Smooth muscle cell (in vitro differentiated cells): ENCODE measurements at regions not wholly inside any gene's neighbourhood (a gene's known extent, or its start where the extent isn't known, plus 50 kb on each side); places are given as distances from the start of the nearest gene placed in this dataset.
A peak's percentile ranks its signal among the peaks of the same experiment; 100 is the strongest.
"Not testable (repeated sequence)": the region's sequence is repeated elsewhere in the genome, so short reads cannot be mapped to it uniquely, and the experiment has no call there.

ENCODE experiments used
- DNase-seq: peaks from one replicate; lab custom pipeline; 2025; ENCODE audit not compliant: unreplicated experiment; lab: John Stamatoyannopoulos, UW
- H2AFZ ChIP-seq: fragments of 200-600 bp; sonication (generic); 2 replicates; pipeline ENCODE4 v1.6.0; 2016; ENCODE audit warnings: antibody characterized with exemption, low read depth, mild to moderate bottlenecking
- H3F3A ChIP-seq: fragments of 200-600 bp; sonication (generic); 2 replicates; pipeline ENCODE4 v1.6.0; 2017; ENCODE audit warnings: antibody characterized with exemption, low read depth
- H3K27ac ChIP-seq: fragments of 200-600 bp; sonication (generic); 2 replicates; pipeline ENCODE4 v1.5.1; 2016; ENCODE audit warnings: low read depth, mild to moderate bottlenecking
- H3K27me3 ChIP-seq: fragments of 200-600 bp; sonication (generic); 2 replicates; pipeline ENCODE4 v1.6.1; 2016; ENCODE audit warnings: low read depth, mild to moderate bottlenecking
- H3K36me3 ChIP-seq: fragments of 200-600 bp; sonication (generic); 2 replicates; pipeline ENCODE4 v1.5.1; 2016; ENCODE audit warnings: low read depth
- H3K4me1 ChIP-seq: fragments of 200-600 bp; sonication (generic); 2 replicates; pipeline ENCODE4 v1.5.1; 2016; ENCODE audit warnings: low read depth
- H3K4me2 ChIP-seq: fragments of 200-600 bp; sonication (generic); 2 replicates; pipeline ENCODE4 v1.6.0; 2016; ENCODE audit warnings: mild to moderate bottlenecking
- H3K4me3 ChIP-seq: fragments of 200-600 bp; sonication (generic); 2 replicates; pipeline ENCODE4 v1.5.1; 2016; ENCODE audit warnings: mild to moderate bottlenecking
- H3K79me2 ChIP-seq: fragments of 200-600 bp; sonication (generic); 2 replicates; pipeline ENCODE4 v1.6.0; 2016; ENCODE audit warnings: low read depth, mild to moderate bottlenecking
- H3K9ac ChIP-seq: fragments of 200-600 bp; sonication (generic); 2 replicates; pipeline ENCODE4 v1.6.0; 2016; ENCODE audit warnings: low read depth
- H3K9me3 ChIP-seq: fragments of 200-600 bp; sonication (generic); replicated peaks from 2 replicates; pipeline ENCODE4 v1.5.1; 2016; ENCODE audit warnings: low read depth
- H4K20me1 ChIP-seq: fragments of 200-600 bp; sonication (generic); 2 replicates; pipeline ENCODE4 v1.6.0; 2016; ENCODE audit warnings: low read depth
- WGBS: methylation state at CpG from one replicate; pipeline ENCODE4 v1.1.7; 2016; ENCODE audit warnings: low lambda C conversion rate; 5-methylcytosine and 5-hydroxymethylcytosine counted together
- TF ChIP-seq, protein P1 (sequence below): fragments of 200-600 bp; sonication (generic); IDR thresholded peaks from 2 replicates; pipeline ENCODE4 v1.5.1; 2017; ENCODE audit warnings: borderline replicate concordance, mild to moderate bottlenecking, antibody characterized with exemption; ENCODE audit not compliant: insufficient read depth, poor library complexity, severe bottlenecking

DNA sequence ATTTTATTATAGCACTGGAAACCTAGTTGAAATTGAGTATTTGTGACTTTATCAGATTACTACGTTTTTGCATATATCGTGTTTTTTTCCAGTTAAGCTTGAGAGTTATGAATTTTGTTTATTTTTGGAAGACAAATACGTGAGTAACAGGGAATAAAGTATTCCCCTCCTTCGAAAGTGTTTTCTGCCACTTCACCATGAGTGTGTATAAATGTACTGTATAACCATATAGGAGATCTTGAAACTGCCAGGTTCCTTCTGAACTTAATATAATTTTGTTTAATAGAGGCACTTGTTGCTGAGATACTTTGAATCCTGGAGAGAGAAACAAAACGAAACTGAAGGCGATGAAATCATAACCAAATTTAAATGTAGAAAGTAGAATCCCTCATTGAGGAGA is 1004.4 kb upstream of the ZEB2 start:
- no peaks in the 10 kb centered on the region for H3K27me3 ChIP-seq
- H3K4me3 ChIP-seq, result no peak overlapping the region
- no peaks in the 10 kb centered on the region for H3F3A ChIP-seq
- 89% methylated on average over 6 of the region's 6 CpGs for WGBS
- no peaks in the 10 kb centered on the region for H4K20me1 ChIP-seq
- no peaks in the 10 kb centered on the region for H3K9me3 ChIP-seq
- no peak overlapping the region for H2AFZ ChIP-seq
- no peak for DNase-seq
- no peak overlapping the region for H3K9ac ChIP-seq
- H3K79me2 ChIP-seq, result no peaks in the 10 kb centered on the region
- H3K27ac ChIP-seq, result no peak overlapping the region
- H3K4me2 ChIP-seq, result no peak overlapping the region
- no peaks in the 10 kb centered on the region for H3K36me3 ChIP-seq
- TF ChIP-seq, protein P1, sequence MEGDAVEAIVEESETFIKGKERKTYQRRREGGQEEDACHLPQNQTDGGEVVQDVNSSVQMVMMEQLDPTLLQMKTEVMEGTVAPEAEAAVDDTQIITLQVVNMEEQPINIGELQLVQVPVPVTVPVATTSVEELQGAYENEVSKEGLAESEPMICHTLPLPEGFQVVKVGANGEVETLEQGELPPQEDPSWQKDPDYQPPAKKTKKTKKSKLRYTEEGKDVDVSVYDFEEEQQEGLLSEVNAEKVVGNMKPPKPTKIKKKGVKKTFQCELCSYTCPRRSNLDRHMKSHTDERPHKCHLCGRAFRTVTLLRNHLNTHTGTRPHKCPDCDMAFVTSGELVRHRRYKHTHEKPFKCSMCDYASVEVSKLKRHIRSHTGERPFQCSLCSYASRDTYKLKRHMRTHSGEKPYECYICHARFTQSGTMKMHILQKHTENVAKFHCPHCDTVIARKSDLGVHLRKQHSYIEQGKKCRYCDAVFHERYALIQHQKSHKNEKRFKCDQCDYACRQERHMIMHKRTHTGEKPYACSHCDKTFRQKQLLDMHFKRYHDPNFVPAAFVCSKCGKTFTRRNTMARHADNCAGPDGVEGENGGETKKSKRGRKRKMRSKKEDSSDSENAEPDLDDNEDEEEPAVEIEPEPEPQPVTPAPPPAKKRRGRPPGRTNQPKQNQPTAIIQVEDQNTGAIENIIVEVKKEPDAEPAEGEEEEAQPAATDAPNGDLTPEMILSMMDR, result no peak
- H3K4me1 ChIP-seq, result no peaks in the 10 kb centered on the region

DNA sequence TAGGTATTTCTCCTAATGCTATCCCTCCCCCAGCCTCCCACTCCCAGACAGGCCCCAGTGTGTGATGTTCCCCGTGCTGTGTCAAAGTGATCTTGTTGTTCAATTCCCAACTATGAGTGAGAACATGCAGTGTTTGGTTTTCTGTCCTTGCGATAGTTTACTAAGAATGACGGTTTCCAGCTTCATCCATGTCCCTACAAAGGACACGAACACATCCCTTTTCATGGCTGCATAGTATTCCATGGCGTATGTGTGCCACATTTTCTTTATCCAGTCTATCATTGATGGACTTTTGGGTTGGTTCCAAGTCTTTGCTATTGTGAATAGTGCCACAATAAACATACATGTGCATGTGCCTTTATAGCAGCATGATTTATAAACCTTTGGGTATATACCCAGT is 999.3 kb upstream of the ZEB2 start:
- H3K79me2 ChIP-seq, H3K4me2 ChIP-seq, H2AFZ ChIP-seq, H4K20me1 ChIP-seq, H3K36me3 ChIP-seq, H3F3A ChIP-seq, H3K4me3 ChIP-seq, DNase-seq, H3K27ac ChIP-seq, H3K9me3 ChIP-seq, H3K27me3 ChIP-seq, H3K9ac ChIP-seq, H3K4me1 ChIP-seq: not testable (repeated sequence)
- WGBS, result 95% methylated on average over 5 of the region's 5 CpGs

DNA sequence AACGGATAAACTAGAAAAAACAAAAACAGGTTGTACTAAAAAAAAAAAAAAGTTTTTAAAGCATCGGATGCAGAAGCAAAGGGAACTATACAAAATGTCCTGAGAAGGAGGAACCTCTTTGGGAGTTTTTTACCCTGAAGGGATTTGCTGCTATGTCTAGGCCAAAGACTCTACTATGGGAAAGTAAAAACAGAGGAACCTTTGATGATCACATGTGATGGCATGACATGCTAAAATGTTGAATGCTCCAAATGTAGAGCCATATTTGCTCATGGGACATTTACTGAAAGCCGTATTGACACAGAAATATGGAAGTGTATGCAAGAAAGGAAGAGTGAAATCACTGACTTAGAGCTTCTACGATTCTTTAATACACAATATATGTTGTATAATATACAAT is 992.0 kb upstream of the ZEB2 start:
- WGBS, result 94% methylated on average over 4 of the region's 4 CpGs
- H2AFZ ChIP-seq, result no peak overlapping the region

DNA sequence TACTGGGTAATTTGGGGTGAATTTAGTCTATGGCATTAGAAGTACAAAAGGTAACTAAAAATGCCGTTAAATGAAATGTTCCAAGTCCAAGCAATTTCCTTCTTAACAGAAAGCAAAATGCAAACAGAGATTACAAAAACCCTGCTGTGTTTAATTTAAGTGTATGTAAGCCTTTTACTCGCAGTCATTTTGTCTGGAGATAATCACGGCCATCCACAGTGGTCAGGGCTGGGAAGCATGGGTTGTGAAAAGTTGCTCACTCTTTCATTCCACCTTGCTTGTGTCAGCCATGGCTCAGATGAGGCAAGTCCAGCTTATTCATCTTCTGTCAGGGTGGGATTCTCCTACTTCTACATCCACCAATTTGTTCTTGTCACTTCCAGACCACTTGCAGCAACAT is 983.6 kb upstream of the ZEB2 start:
- H3K4me2 ChIP-seq, result peak overlapping the region; percentile 75
- H4K20me1 ChIP-seq, result no peaks in the 10 kb centered on the region

More for the DNA sequence above, 992.0 kb upstream of the ZEB2 start:
- Histone ChIP-seq H3K27me3 (no peaks in the 10 kb centered on the region), H3K9ac (no peak overlapping the region), H3F3A (no peaks in the 10 kb centered on the region), H3K36me3 (no peaks in the 10 kb centered on the region), H3K4me2 (no peak overlapping the region), H3K4me1 (no peaks in the 10 kb centered on the region), H4K20me1 (no peaks in the 10 kb centered on the region), H3K4me3 (no peak overlapping the region), H3K79me2 (no peaks in the 10 kb centered on the region), H3K9me3 (peaks cover 4% of the 10 kb centered on the region), H3K27ac (no peak overlapping the region)
- DNase-seq, result no peak
- TF ChIP-seq, protein P1, result no peak

More for the DNA sequence above, 983.6 kb upstream of the ZEB2 start:
- H3K9ac ChIP-seq, result no peak overlapping the region
- no peaks in the 10 kb centered on the region for H3K9me3 ChIP-seq
- TF ChIP-seq, protein P1, result no peak
- no peak overlapping the region for H3K4me3 ChIP-seq
- H3K27me3 ChIP-seq, result no peaks in the 10 kb centered on the region
- peaks cover 7% of the 10 kb centered on the region for H3F3A ChIP-seq
- H3K4me1 ChIP-seq, result peaks cover 12% of the 10 kb centered on the region
- H3K36me3 ChIP-seq, result no peaks in the 10 kb centered on the region
- 17% methylated on average over 3 of the region's 3 CpGs for WGBS
- peak overlapping the region; percentile 29 for H3K27ac ChIP-seq
- DNase-seq, result no peak
- H3K79me2 ChIP-seq, result no peaks in the 10 kb centered on the region
- H2AFZ ChIP-seq, result peak overlapping the region; percentile 85
